Natural killer cell (primary cell): ENCODE measurements at regions not wholly inside any gene's neighbourhood (a gene's known extent, or its start where the extent isn't known, plus 50 kb on each side); places are given as distances from the start of the nearest gene placed in this dataset.

Source experiments
- ATAC-seq, 3 donors: fragments of 150-1000 bp in 2 of 3; fragments of 200-7000 bp in 1 of 3; cut with Tn5 transposase; 1 replicate in 1 of 3; 2 replicates in 2 of 3; pipeline ENCODE4 v1.10.0; 2021; ENCODE audit warnings: mild to moderate bottlenecking in 2 of 3, moderate library complexity in 2 of 3
- DNase-seq, 2 donors: peaks; one replicate each; pipeline versions ENCODE4 v3.0.0 to v3.0.0-alpha.2; 2013 to 2021; ENCODE audit warnings: mixed read lengths in 1 of 2
- H3K27ac ChIP-seq: one replicate; pipeline ENCODE4 v1.5.1; 2013; ENCODE audit warnings: mild to moderate bottlenecking, low read length
- H3K27me3 ChIP-seq: one replicate; pipeline ENCODE4 v1.6.1; 2013; ENCODE audit warnings: low read length; ENCODE audit not compliant: control insufficient read depth, insufficient read depth
- H3K36me3 ChIP-seq: one replicate; pipeline ENCODE4 v1.6.1; 2013; ENCODE audit warnings: low read length; ENCODE audit not compliant: control insufficient read depth, insufficient read depth
- H3K4me1 ChIP-seq: one replicate; pipeline ENCODE4 v1.6.1; 2013; ENCODE audit warnings: low read length; ENCODE audit not compliant: control insufficient read depth, insufficient read depth
- H3K4me3 ChIP-seq: one replicate; pipeline ENCODE4 v1.5.1; 2013; ENCODE audit warnings: low read length
- H3K9me3 ChIP-seq: one replicate; pipeline ENCODE4 v1.6.1; 2013; ENCODE audit warnings: low read length; ENCODE audit not compliant: control insufficient read depth, insufficient read depth
- H3K27ac Mint-ChIP-seq, 2 donors: one replicate each; pipeline ENCODE4 v1.8.0; 2022; ENCODE audit warnings: mild to moderate bottlenecking in 2 of 2, mixed read lengths in 2 of 2, moderate library complexity in 1 of 2
- H3K27me3 Mint-ChIP-seq, 2 donors: one replicate each; pipeline ENCODE4 v1.8.0; 2022; ENCODE audit warnings: low read depth in 2 of 2, mixed read lengths in 2 of 2
- H3K36me3 Mint-ChIP-seq: one replicate; pipeline ENCODE4 v1.8.0; 2022; ENCODE audit warnings: mixed read lengths
- H3K4me1 Mint-ChIP-seq, 2 donors: one replicate each; pipeline ENCODE4 v1.8.0; 2022; ENCODE audit warnings: mixed read lengths in 2 of 2
- H3K4me3 Mint-ChIP-seq: one replicate; pipeline ENCODE4 v1.8.0; 2022; ENCODE audit warnings: mild to moderate bottlenecking, moderate library complexity, mixed read lengths
- H3K9me3 Mint-ChIP-seq, 2 donors: one replicate each; pipeline ENCODE4 v1.8.0; 2022; ENCODE audit warnings: mixed read lengths in 2 of 2
- WGBS: methylation state at CpG from one replicate; pipeline ENCODE4 v1.1.7; 2013; ENCODE audit warnings: missing lambda C conversion rate; ENCODE audit not compliant: insufficient coverage; 5-methylcytosine and 5-hydroxymethylcytosine counted together
- intact Hi-C: fragments of 100-400 bp; cut with micrococcal nuclease; formaldehyde crosslinking; loops from one replicate; pipeline ENCODE4 v1.14.2; 2022
- TF ChIP-seq, protein P1 (sequence below): fragments of 200-600 bp; IDR thresholded peaks from one replicate; pipeline ENCODE4 v1.8.0; 2022; ENCODE audit warnings: antibody characterized with exemption

DNA sequence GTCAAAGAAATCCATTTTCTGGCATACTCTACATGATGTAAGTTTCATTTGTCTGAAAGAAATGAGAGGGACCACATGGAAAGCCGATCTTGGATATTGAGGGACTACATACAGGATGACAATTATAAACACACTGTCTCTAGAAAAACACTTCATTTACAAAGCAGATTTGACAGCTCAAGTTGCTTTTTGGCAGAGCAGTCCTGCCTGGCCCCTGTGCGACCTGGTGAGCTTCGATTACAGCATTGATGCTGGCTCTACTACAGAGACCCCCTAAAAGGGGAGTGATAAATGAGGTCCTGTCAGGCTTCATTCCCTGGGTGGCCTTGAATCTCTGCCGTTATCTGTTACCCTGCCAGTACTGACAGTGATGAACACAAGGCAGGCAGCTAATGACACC, 215.2 kb upstream of the NOCT start:
- ATAC-seq: no peak
- no peak overlapping the region for H3K27ac Mint-ChIP-seq
- Histone ChIP-seq H3K4me1 (no peaks in the 10 kb centered on the region), H3K36me3 (no peaks in the 10 kb centered on the region), H3K4me3 (no peak overlapping the region), H3K27me3 (no peaks in the 10 kb centered on the region), H3K27ac (no peak overlapping the region), H3K9me3 (no peaks in the 10 kb centered on the region)
- no peak for DNase-seq
- peaks cover 3 to 6% of the 10 kb centered on the region in 2 donors for H3K9me3 Mint-ChIP-seq
- peaks cover 10 to 11% of the 10 kb centered on the region in 2 donors for H3K27me3 Mint-ChIP-seq
- intact Hi-C loops: no loop called here
- no peaks in the 10 kb centered on the region for H3K36me3 Mint-ChIP-seq
- TF ChIP-seq, protein P1, sequence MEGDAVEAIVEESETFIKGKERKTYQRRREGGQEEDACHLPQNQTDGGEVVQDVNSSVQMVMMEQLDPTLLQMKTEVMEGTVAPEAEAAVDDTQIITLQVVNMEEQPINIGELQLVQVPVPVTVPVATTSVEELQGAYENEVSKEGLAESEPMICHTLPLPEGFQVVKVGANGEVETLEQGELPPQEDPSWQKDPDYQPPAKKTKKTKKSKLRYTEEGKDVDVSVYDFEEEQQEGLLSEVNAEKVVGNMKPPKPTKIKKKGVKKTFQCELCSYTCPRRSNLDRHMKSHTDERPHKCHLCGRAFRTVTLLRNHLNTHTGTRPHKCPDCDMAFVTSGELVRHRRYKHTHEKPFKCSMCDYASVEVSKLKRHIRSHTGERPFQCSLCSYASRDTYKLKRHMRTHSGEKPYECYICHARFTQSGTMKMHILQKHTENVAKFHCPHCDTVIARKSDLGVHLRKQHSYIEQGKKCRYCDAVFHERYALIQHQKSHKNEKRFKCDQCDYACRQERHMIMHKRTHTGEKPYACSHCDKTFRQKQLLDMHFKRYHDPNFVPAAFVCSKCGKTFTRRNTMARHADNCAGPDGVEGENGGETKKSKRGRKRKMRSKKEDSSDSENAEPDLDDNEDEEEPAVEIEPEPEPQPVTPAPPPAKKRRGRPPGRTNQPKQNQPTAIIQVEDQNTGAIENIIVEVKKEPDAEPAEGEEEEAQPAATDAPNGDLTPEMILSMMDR: no peak
- 75% methylated on average over 4 of the region's 4 CpGs for WGBS
- H3K4me1 Mint-ChIP-seq: no peaks in the 10 kb centered on the region
- H3K4me3 Mint-ChIP-seq: no peak overlapping the region

DNA sequence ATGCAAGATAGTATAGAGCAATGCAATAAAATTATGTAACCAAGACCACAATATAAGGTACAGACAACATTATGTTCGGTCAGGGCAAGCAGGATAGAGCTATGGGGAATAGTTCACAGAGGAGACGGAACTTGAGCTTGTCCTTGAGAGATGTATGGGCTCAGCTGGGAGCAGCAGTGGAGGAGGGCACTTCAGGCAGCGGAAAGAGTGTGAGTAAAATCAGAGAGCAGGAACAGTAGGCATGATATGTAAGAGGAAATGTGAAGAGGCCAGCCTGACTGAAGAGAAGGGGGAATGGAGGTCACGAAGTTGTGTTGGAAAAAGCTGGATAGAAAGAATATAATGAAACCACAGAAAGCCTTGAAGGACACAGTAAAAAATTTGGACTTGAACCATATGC, 217.2 kb upstream of the NOCT start:
- Histone ChIP-seq H3K4me3 (no peak overlapping the region), H3K36me3 (no peaks in the 10 kb centered on the region), H3K27me3 (no peaks in the 10 kb centered on the region), H3K27ac (no peak overlapping the region), H3K9me3 (no peaks in the 10 kb centered on the region), H3K4me1 (no peaks in the 10 kb centered on the region)
- intact Hi-C loops: no loop called here
- TF ChIP-seq, protein P1: no peak
- Mint-ChIP-seq H3K9me3 (peaks cover 3 to 4% of the 10 kb centered on the region in 2 donors), H3K27me3 (peaks cover 0 to 6% of the 10 kb centered on the region in 2 donors), H3K27ac (no peak overlapping the region), H3K4me1 (no peaks in the 10 kb centered on the region), H3K4me3 (no peak overlapping the region), H3K36me3 (no peaks in the 10 kb centered on the region)
- WGBS: 69% methylated on average over 4 of the region's 4 CpGs
- ATAC-seq (no peak), DNase-seq (no peak)

DNA sequence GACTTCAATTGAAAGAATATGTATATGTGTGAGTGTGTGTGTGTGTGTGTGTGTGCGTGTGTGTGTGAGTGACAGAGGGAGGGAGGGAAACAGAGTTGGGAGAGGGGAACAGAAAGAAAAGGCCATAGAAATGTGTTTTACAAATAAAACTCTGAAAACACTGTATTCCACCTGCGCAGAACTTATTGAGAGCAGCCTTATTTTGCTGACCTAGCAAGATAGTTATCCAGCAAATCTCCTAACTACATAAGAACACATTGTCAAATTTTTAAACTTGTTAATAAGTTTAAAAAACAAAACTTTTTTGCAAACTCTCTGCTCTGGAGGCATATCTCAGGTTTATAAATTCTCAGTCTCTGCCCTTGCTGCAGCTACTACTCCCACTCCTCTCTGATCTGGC, 217.9 kb upstream of the NOCT start:
- Mint-ChIP-seq H3K36me3 (no peaks in the 10 kb centered on the region), H3K27ac (no peak overlapping the region), H3K4me3 (no peak overlapping the region), H3K9me3 (peaks cover 5 to 6% of the 10 kb centered on the region in 2 donors), H3K27me3 (peaks cover 0 to 6% of the 10 kb centered on the region in 2 donors), H3K4me1 (no peaks in the 10 kb centered on the region)
- 77% methylated on average over 2 of the region's 2 CpGs for WGBS
- intact Hi-C loops: no loop called here
- Histone ChIP-seq H3K27ac (no peak overlapping the region), H3K4me1 (no peaks in the 10 kb centered on the region), H3K36me3 (no peaks in the 10 kb centered on the region), H3K27me3 (no peaks in the 10 kb centered on the region), H3K4me3 (no peak overlapping the region), H3K9me3 (no peaks in the 10 kb centered on the region)
- TF ChIP-seq, protein P1: no peak
- DNase-seq: no peak
- ATAC-seq: no peak

DNA sequence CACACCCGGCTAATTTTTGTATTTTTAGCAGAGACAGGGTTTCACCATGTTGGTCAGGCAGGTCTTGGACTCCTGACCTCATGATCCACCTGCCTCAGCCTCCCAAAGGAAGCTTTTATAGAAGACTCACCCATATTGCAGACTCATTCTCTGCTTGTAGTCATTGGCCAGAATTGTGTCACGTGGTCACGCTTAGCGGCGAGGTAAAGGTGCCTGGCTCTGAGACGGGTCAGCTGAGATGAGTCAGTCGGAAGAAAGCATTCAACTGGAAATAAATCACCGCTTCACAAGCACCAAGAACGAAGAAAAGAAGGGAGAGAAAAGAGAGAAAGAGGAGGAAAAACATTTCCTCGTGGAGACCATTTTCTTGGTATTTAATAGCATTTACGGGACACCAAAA, 218.8 kb upstream of the NOCT start:
- DNase-seq: no peak
- Mint-ChIP-seq H3K27me3 (peaks cover 0 to 6% of the 10 kb centered on the region in 2 donors), H3K36me3 (no peaks in the 10 kb centered on the region), H3K9me3 (peaks cover 5 to 8% of the 10 kb centered on the region in 2 donors), H3K4me1 (no peaks in the 10 kb centered on the region), H3K27ac (no peak overlapping the region), H3K4me3 (no peak overlapping the region)
- Histone ChIP-seq H3K27me3 (no peaks in the 10 kb centered on the region), H3K4me1 (no peaks in the 10 kb centered on the region), H3K27ac (no peak overlapping the region), H3K4me3 (no peak overlapping the region), H3K36me3 (no peaks in the 10 kb centered on the region), H3K9me3 (no peaks in the 10 kb centered on the region)
- TF ChIP-seq, protein P1: no peak
- 92% methylated on average over 11 of the region's 11 CpGs for WGBS
- no peak for ATAC-seq
- intact Hi-C loops: no loop called here
